Caco-2 (cell line): ENCODE measurements at regions not wholly inside any gene's neighbourhood (a gene's known extent, or its start where the extent isn't known, plus 50 kb on each side); places are given as distances from the start of the nearest gene placed in this dataset.

Experiments used
- BruUV-seq: library from RNA; stranded (reverse); fragments of 400-500 nt; replicated peaks from 2 replicates; lab custom pipeline; 2021; lab: Mats Ljungman, UMichigan
- CTCF ChIA-PET: fragments of 300-600 bp; sonication (Branson Sonifier 250); formaldehyde crosslinking; loops from one replicate; lab custom pipeline; 2022; ENCODE audit warnings: antibody characterized with exemption; lab: Charles Lee
- POLR2A ChIA-PET: fragments of 300-600 bp; sonication (Branson Sonifier 250); formaldehyde crosslinking; loops from one replicate; lab custom pipeline; 2022; ENCODE audit warnings: antibody characterized with exemption; lab: Charles Lee
- DNase-seq, 2 experiments: peaks; one replicate each; pipeline versions ENCODE4 v3.0.0 to v3.0.0-alpha.2; 2020 to 2022
- H3K27me3 ChIP-seq: replicated peaks from 2 replicates; pipeline ENCODE4 v1.6.0; 2011; ENCODE audit warnings: low read length; ENCODE audit not compliant: control insufficient read depth, insufficient read depth
- H3K36me3 ChIP-seq: 2 replicates; pipeline ENCODE4 v1.5.1; 2011; ENCODE audit warnings: low read length; ENCODE audit not compliant: control insufficient read depth, insufficient read depth
- H3K4me1 ChIP-seq: fragments of 250-450 bp; sonication (Bioruptor Pico); 2 replicates; pipeline ENCODE4 v1.5.1; 2020; ENCODE audit warnings: mild to moderate bottlenecking
- H3K4me3 ChIP-seq: 2 replicates; pipeline ENCODE4 v1.5.1; 2011; ENCODE audit warnings: low read depth, mild to moderate bottlenecking, control low read depth, low read length
- H3K9me3 ChIP-seq: fragments of 250-450 bp; sonication (Bioruptor Pico); 2 replicates; pipeline ENCODE4 v1.5.1; 2020; ENCODE audit warnings: mild to moderate bottlenecking, moderate library complexity
- H3K27ac Mint-ChIP-seq: one replicate; pipeline ENCODE4 v1.8.0; 2022; ENCODE audit warnings: mixed read lengths; ENCODE audit not compliant: unreplicated experiment
- H3K27me3 Mint-ChIP-seq: one replicate; pipeline ENCODE4 v1.8.0; 2022; ENCODE audit warnings: mixed read lengths; ENCODE audit not compliant: insufficient read depth, unreplicated experiment
- H3K36me3 Mint-ChIP-seq: one replicate; pipeline ENCODE4 v1.8.0; 2022; ENCODE audit warnings: mild to moderate bottlenecking, mixed read lengths; ENCODE audit not compliant: insufficient read depth, unreplicated experiment
- H3K4me1 Mint-ChIP-seq: one replicate; pipeline ENCODE4 v1.8.0; 2022; ENCODE audit warnings: low read depth, mixed read lengths; ENCODE audit not compliant: unreplicated experiment
- H3K4me3 Mint-ChIP-seq: one replicate; pipeline ENCODE4 v1.8.0; 2022; ENCODE audit warnings: mild to moderate bottlenecking, moderate library complexity, mixed read lengths; ENCODE audit not compliant: unreplicated experiment
- H3K9me3 Mint-ChIP-seq: one replicate; pipeline ENCODE4 v1.8.0; 2022; ENCODE audit warnings: mixed read lengths; ENCODE audit not compliant: unreplicated experiment
- CTCF ChIP-seq, 2 experiments: fragments of 200-600 bp in 1 of 2; IDR thresholded peaks; 1 replicate in 1 of 2; 2 replicates in 1 of 2; pipeline versions ENCODE4 v1.5.1 to v1.8.0; 2011 to 2022; ENCODE audit warnings: antibody characterized with exemption in 1 of 2, control low read depth in 1 of 2, inconsistent platforms in 1 of 2, low read depth in 1 of 2, low read length in 1 of 2, mild to moderate bottlenecking in 1 of 2, moderate library complexity in 1 of 2; ENCODE audit not compliant: insufficient read depth in 1 of 2, severe bottlenecking in 1 of 2, unreplicated experiment in 1 of 2
- intact Hi-C: fragments of 100-400 bp; cut with micrococcal nuclease; formaldehyde crosslinking; loops from one replicate; pipeline ENCODE4 v1.10.0; 2022; ENCODE audit not compliant: unreplicated experiment

GRCh38 chr9:26057050-26057449 lies 378.8 kb upstream of the TUSC1 start:
- H3K4me3 Mint-ChIP-seq, result no peak overlapping the region
- no peaks in the 10 kb centered on the region for H3K9me3 Mint-ChIP-seq
- no peaks in the 10 kb centered on the region for H3K27me3 Mint-ChIP-seq
- no peaks in the 10 kb centered on the region for H3K4me1 Mint-ChIP-seq
- Histone ChIP-seq H3K36me3 (no peaks in the 10 kb centered on the region), H3K4me3 (no peak overlapping the region), H3K4me1 (no peaks in the 10 kb centered on the region), H3K9me3 (no peaks in the 10 kb centered on the region), H3K27me3 (no peaks in the 10 kb centered on the region)
- DNase-seq, result no peak
- no TSS peak for BruUV-seq
- H3K36me3 Mint-ChIP-seq, result no peaks in the 10 kb centered on the region
- no peak for TF ChIP-seq CTCF (IDR thresholded peaks at IDR 0.05; ENCODE audit: insufficient read depth in 1 of 2, low read depth in 1 of 2, low read length in 1 of 2, severe bottlenecking in 1 of 2, unreplicated experiment in 1 of 2)
- intact Hi-C loops, result no loop called here
- CTCF ChIA-PET, result no interaction called here
- POLR2A ChIA-PET, result no interaction called here
- no peak overlapping the region for H3K27ac Mint-ChIP-seq

- H3K4me1 ChIP-seq, result no peaks in the 10 kb centered on the region
- Mint-ChIP-seq H3K36me3 (no peaks in the 10 kb centered on the region), H3K4me3 (no peak overlapping the region), H3K4me1 (no peaks in the 10 kb centered on the region), H3K9me3 (no peaks in the 10 kb centered on the region), H3K27ac (no peak overlapping the region), H3K27me3 (no peaks in the 10 kb centered on the region)
- BruUV-seq, result no TSS peak
- no peak overlapping the region for H3K4me3 ChIP-seq
- no peak for DNase-seq
- H3K27me3 ChIP-seq, result no peaks in the 10 kb centered on the region
- ChIA-PET CTCF (no interaction called here), POLR2A (no interaction called here)
- H3K9me3 ChIP-seq, result no peaks in the 10 kb centered on the region
- no peak for TF ChIP-seq CTCF (IDR thresholded peaks at IDR 0.05; ENCODE audit: insufficient read depth in 1 of 2, low read depth in 1 of 2, low read length in 1 of 2, severe bottlenecking in 1 of 2, unreplicated experiment in 1 of 2)
- no peaks in the 10 kb centered on the region for H3K36me3 ChIP-seq
- intact Hi-C loops, result no loop called here
These were observed 376.6 kb upstream of the TUSC1 start for GRCh38 chr9:26054600-26055520.

- H3K36me3 ChIP-seq, result no peaks in the 10 kb centered on the region
- H3K27me3 ChIP-seq, result no peaks in the 10 kb centered on the region
- no peaks in the 10 kb centered on the region for H3K4me1 ChIP-seq
- no peak overlapping the region for H3K4me3 ChIP-seq
- H3K9me3 ChIP-seq, result no peaks in the 10 kb centered on the region
- no peaks in the 10 kb centered on the region for H3K36me3 Mint-ChIP-seq
- CTCF ChIA-PET, result interaction anchor here (0.7 kb wide), 1 partner anchor 84 kb away, joined by 6 read pairs; no protein-coding TSS in a partner anchor
- H3K4me1 Mint-ChIP-seq, result no peaks in the 10 kb centered on the region
- DNase-seq, result no peak
- no peak overlapping the region for H3K27ac Mint-ChIP-seq
- H3K27me3 Mint-ChIP-seq, result no peaks in the 10 kb centered on the region
- no peaks in the 10 kb centered on the region for H3K9me3 Mint-ChIP-seq
- no peak overlapping the region for H3K4me3 Mint-ChIP-seq
- intact Hi-C loops, result no loop called here
- TF ChIP-seq CTCF (IDR thresholded peaks at IDR 0.05; ENCODE audit: insufficient read depth in 1 of 2, low read depth in 1 of 2, low read length in 1 of 2, severe bottlenecking in 1 of 2, unreplicated experiment in 1 of 2), result no peak
- POLR2A ChIA-PET, result no interaction called here
- no TSS peak for BruUV-seq
These were observed 375.7 kb upstream of the TUSC1 start for GRCh38 chr9:26053954-26054353.
